ENCODE measurements at regions not wholly inside any gene's neighbourhood (a gene's known extent, or its start where the extent isn't known, plus 50 kb on each side); places are given as distances from the start of the nearest gene placed in this dataset.

GRCh38 chr5:103498800-103499551 lies 63.6 kb downstream of the NUDT12 start:
- DNase-seq (ENCODE audit: low read depth) = no peak

DNA sequence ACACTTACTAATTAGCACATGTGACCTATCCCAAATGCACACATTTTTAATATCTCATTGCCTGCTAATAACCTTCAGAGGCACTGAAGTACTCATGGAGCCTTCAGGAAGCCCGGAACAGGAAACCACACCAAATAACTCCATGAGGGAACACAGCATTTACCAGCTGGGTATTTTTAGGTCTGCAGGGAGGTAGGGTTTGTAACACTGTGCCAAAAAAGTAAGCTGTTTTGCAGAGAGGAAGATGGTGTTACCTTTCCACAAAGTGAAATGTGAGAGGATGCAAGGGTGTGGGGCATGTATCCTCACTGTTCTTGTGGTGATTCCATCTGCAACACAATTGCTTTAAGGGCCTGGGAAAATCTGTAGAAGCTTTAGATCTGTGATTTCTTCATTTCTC lies 64.4 kb downstream of the NUDT12 start:
- no peak for DNase-seq (ENCODE audit: low read depth)

- DNase-seq (ENCODE audit: low read depth) = no peak
These were observed 64.8 kb downstream of the NUDT12 start for GRCh38 chr5:103497781-103498180.

GRCh38 chr5:103490030-103490739 lies 72.4 kb downstream of the NUDT12 start:
- DNase-seq (ENCODE audit: low read depth) = no peak

DNA sequence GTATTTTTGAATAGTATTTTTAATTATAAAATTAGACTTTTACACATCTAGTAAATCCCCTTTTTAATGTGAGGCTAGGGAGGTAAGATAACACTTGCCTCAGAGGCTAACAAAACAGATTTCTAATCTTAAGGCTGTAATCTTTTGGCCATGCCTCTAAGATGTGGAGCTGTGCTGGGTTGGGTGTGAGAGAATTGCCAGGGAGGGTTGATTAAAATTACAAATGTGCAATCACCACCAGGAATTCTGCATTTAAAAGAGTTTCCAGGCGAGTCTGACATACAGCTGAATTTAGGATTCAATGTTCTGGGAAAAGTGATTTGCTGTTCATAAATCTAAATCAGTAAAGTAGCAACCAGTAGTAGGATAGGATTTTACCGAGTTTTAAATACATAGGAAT lies 73.3 kb downstream of the NUDT12 start:
- no peak for DNase-seq (ENCODE audit: low read depth)

DNA sequence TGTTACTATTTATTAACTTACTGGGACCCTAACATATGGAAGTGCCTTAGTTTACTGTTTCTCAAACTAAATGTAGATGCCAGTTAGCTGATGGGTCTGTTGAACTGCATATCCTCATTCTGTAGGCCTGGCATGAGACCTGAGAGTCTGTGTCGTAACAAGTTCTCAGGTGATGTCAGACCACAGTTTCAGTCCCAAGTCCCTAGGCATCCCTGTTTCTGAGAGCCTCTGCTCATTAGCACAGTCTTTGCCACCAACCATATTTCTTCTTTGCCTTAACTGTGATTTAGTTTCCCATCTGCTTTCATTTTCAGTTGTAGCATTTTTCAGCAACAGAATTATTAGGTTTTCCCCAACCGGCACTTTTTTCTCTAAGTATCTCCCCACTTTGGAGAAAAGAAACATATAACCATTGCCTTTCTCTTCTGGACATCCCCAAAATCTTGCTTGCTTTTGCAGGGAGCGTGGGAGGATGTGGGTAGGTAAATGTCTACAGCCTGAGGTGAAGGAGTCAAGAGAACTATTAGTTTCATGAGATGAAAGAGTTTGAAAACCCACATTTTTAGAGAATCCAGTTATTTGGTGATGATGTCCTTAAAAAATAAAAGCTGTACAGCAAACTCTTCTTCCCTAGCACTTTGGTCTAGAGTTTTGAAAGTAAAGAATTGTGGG lies 74.6 kb downstream of the NUDT12 start:
- DNase-seq (ENCODE audit: low read depth) = no peak

- no peak for DNase-seq (ENCODE audit: low read depth)
These were observed 75.4 kb downstream of the NUDT12 start for GRCh38 chr5:103487218-103487617.

DNA sequence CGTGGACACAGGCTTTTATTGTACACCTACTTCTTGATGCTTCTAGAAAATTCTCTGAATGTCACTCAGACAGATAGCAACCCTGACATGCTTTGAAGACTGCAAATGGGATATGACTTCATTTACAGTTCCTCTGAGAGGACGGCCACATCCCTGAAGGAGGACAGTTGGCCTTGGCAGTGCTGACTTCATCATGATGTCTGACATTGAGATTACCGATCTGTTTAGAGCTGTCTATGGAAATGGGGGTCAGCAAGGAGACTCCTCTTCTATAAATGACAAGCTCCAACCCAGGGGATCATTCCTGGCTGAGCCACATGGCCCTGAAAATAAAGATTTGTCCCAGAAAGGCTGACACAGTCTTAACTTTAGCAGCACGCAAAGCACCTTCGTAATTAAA lies 75.8 kb downstream of the NUDT12 start:
- DNase-seq (ENCODE audit: low read depth) = no peak

DNA sequence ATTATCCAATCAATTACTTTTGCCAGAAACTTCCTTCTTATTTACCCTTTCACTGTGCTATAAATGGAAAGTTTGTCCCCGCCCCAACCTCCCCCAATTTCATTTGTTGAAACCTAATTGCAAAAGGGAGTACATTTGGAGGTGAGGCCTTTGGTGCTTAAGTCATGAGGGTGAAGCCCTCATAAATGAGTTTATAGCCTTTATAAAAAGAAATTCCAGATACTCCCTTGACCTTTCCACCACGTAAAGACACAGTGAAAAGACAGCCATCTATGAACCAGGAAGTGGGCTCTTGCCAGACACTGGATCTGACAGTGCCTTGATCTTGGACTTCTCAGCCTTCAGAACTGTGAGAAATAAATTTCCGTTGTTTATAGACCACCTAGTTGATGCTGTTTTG lies 82.3 kb downstream of the NUDT12 start:
- no peak for DNase-seq (ENCODE audit: low read depth)

GRCh38 chr5:103477678-103478077 lies 84.9 kb downstream of the NUDT12 start:
- DNase-seq (ENCODE audit: low read depth) = no peak

DNA sequence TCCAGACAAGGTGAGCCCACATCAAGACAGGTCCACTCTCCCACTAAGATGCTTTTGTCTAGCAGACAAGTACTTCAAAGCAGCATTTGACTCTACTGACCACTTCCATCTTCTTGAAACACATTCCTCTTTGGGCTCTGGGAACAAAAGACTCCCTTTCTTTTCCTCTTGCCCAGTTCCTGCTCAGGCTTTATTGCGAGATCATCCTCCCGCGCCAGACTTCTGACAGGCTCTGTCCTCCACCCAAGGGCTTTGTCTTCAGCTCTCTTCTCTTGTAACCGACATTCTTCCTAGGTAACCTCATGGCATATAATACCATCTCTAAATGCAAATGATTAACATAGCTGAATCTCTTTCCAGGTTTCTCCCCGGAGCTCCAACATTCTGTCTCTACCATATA lies 85.8 kb downstream of the NUDT12 start:
- DNase-seq (ENCODE audit: low read depth) = no peak

GRCh38 chr5:103475629-103476240 lies 86.9 kb downstream of the NUDT12 start:
- peak; percentile 64 for DNase-seq (ENCODE audit: low read depth)

DNA sequence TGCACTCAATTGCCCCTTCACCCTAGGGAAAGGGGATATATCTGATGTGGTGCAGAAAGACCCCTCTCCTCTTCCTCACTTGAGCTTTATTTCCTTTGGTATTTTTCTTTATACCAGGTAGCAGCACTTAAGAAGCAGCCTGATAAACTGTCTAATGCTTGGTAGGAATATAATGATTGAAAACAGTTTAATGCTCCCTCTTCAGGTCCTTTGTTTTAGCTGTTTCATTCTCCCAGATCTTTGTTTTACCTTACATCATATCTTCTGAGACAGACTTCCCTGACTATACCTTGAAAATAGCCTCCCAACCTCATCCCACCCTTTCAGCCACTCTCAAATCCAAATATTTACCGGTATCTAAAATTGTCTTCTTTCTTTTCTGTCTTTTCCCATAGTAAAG lies 87.9 kb downstream of the NUDT12 start:
- no peak for DNase-seq (ENCODE audit: low read depth)

DNA sequence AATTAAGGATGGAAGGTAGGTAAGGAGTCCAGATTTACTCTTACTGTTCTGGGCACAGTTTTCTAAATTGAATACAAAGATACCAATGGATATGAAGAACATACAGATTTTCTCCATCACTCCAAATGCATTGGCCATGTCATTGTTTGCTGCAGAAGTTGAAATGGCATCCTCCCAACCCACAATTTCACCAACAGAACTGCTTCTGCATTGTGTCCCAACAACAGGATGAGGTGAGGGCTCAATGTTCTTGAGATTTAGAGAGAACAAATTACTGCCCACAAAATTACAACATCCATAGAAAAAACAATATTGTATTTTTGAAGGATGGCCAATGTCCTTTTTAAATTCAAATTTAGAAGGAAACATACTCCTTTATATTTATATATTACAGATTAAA lies 88.9 kb downstream of the NUDT12 start:
- peak; percentile 66 for DNase-seq (ENCODE audit: low read depth)

GRCh38 chr5:103472830-103473229 lies 89.8 kb downstream of the NUDT12 start:
- DNase-seq (ENCODE audit: low read depth) = peak; percentile 79

GRCh38 chr5:103472265-103472664 lies 90.3 kb downstream of the NUDT12 start:
- DNase-seq (ENCODE audit: low read depth) = no peak

DNA sequence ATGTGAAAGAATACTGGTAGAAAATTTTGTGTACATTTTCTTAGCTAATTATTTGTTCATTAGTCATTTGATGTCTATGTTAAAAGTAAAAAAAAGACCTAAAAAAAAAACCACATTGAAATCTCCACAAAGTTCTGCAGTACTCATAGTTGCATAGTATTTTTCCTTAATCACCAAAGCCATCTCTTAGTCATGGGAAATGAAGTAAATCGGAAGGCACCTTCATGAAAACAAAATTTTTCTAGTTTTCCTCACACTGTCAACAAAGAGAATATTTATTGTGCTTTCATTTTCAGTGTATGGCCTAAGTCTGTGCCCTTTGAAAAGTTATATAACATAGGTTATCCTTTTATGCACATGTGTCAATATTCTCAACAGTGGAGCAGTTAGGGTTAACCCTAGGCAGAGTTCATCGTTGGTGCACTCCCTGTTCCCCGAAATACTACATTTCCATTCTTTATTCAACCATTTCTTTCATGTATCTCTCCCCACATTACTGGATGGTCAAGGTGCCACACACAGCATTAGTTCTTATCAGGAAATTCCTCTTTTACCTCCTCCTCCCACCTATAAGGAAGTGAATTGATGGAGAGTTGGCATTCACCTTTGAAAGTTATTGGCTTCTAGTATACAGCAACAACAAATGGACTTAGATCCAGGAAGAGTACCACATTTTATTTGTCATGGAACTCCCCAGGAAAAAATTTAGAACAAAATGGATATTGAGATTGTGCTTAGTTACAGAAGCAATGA lies 93.1 kb downstream of the NUDT12 start:
- peak; percentile 25 for DNase-seq (ENCODE audit: low read depth)

- DNase-seq (ENCODE audit: low read depth) = no peak
These were observed 94.8 kb downstream of the NUDT12 start for GRCh38 chr5:103467831-103468230.

GRCh38 chr5:103466495-103466894 lies 96.1 kb downstream of the NUDT12 start:
- DNase-seq (ENCODE audit: low read depth) = peak; percentile 44

GRCh38 chr5:103465891-103466290 lies 96.7 kb downstream of the NUDT12 start:
- no peak for DNase-seq (ENCODE audit: low read depth)

GRCh38 chr5:103464835-103465484 lies 97.6 kb downstream of the NUDT12 start:
- DNase-seq (ENCODE audit: low read depth) = no peak

Data from LHCN-M2 (cell line).